Prostate gland (tissue), 2 donors: ENCODE measurements at regions not wholly inside any gene's neighbourhood (a gene's known extent, or its start where the extent isn't known, plus 50 kb on each side); places are given as distances from the start of the nearest gene placed in this dataset.
"Not testable (repeated sequence)": the region's sequence is repeated elsewhere in the genome, so short reads cannot be mapped to it uniquely, and the experiment has no call there.

ENCODE experiments used
- DNase-seq: peaks from one replicate; pipeline ENCODE4 v3.0.0-alpha.2; 2019; ENCODE audit warnings: low spot score
- H3K27ac ChIP-seq, 2 donors: fragments of 200-600 bp; sonication (generic); 2 replicates each; pipeline ENCODE4 v1.5.1; 2017 to 2019
- H3K27me3 ChIP-seq: fragments of 200-600 bp; sonication (generic); replicated peaks from 2 replicates; pipeline ENCODE4 v1.5.1; 2019; ENCODE audit not compliant: insufficient read depth
- H3K36me3 ChIP-seq, 2 donors: fragments of 200-600 bp; sonication (generic); 1 replicate in 1 of 2; 2 replicates in 1 of 2; pipeline versions ENCODE4 v1.5.1 to v1.8.1; 2017 to 2019
- H3K4me1 ChIP-seq: fragments of 200-600 bp; sonication (generic); replicated peaks from 2 replicates; pipeline ENCODE4 v1.5.1; 2019
- H3K4me3 ChIP-seq, 2 donors: fragments of 200-600 bp; sonication (generic); 2 replicates each; pipeline ENCODE4 v1.5.1; 2017 to 2019
- H3K9me3 ChIP-seq: fragments of 200-600 bp; sonication (generic); 2 replicates; pipeline ENCODE4 v1.5.1; 2017
- CTCF ChIP-seq, 4 experiments: fragments of 200-600 bp in 2 of 4; fragments of 450-650 bp in 2 of 4; sonication (generic) in 2 of 4; IDR thresholded peaks; 1 replicate in 3 of 4; 2 replicates in 1 of 4; pipeline ENCODE4 v1.5.1; 2016 to 2019; ENCODE audit warnings: antibody characterized with exemption in 4 of 4, mild to moderate bottlenecking in 2 of 4, moderate library complexity in 2 of 4
- POLR2A ChIP-seq: fragments of 450-650 bp; IDR thresholded peaks from one replicate; pipeline ENCODE4 v1.6.1; 2016; ENCODE audit warnings: antibody characterized with exemption, mild to moderate bottlenecking
- POLR2AphosphoS5 ChIP-seq: sonication (generic); formaldehyde crosslinking; IDR thresholded peaks from one replicate; pipeline ENCODE4 v1.6.1; 2017; ENCODE audit warnings: antibody characterized with exemption
- WGBS: methylation state at CpG from one replicate; pipeline ENCODE4 v1.1.5; 2018; 5-methylcytosine and 5-hydroxymethylcytosine counted together
- intact Hi-C: fragments of 100-400 bp; cut with DNase I; formaldehyde crosslinking; loops from one replicate; pipeline ENCODE4 v1.14.2; 2022

- Histone ChIP-seq H3K36me3 (no peaks in the 10 kb centered on the region), H3K9me3 (no peaks in the 10 kb centered on the region), H3K27me3 (no peaks in the 10 kb centered on the region), H3K27ac (no peak overlapping the region), H3K4me1 (no peaks in the 10 kb centered on the region), H3K4me3 (no peak overlapping the region)
- 80% methylated on average over 3 of the region's 3 CpGs for WGBS
- DNase-seq = no peak
- TF ChIP-seq POLR2AphosphoS5 (no peak), POLR2A (no peak), CTCF (IDR thresholded peaks at IDR 0.05) (no peak)
- intact Hi-C loops = no loop called here
Measured at GRCh38 chr7:45435131-45435530, 139.0 kb upstream of the ADCY1 start.

- Histone ChIP-seq H3K9me3 (no peaks in the 10 kb centered on the region), H3K4me3 (no peak overlapping the region), H3K36me3 (no peaks in the 10 kb centered on the region), H3K27ac (no peak overlapping the region), H3K27me3 (no peaks in the 10 kb centered on the region), H3K4me1 (no peaks in the 10 kb centered on the region)
- DNase-seq = no peak
- intact Hi-C loops = no loop called here
- TF ChIP-seq CTCF (IDR thresholded peaks at IDR 0.05) (no peak), POLR2A (no peak), POLR2AphosphoS5 (no peak)
- WGBS = 91% methylated on average over 1 of the region's 1 CpG
Measured at GRCh38 chr7:45435846-45436245, 138.3 kb upstream of the ADCY1 start.

- intact Hi-C loops, H3K36me3 ChIP-seq, DNase-seq, H3K27ac ChIP-seq, H3K4me3 ChIP-seq, H3K9me3 ChIP-seq, H3K27me3 ChIP-seq, H3K4me1 ChIP-seq: not testable (repeated sequence)
- 87% methylated on average over 1 of the region's 1 CpG for WGBS
Measured at GRCh38 chr7:45440776-45441175, 133.4 kb upstream of the ADCY1 start.

- 83% methylated on average over 1 of the region's 1 CpG for WGBS
- H3K27ac ChIP-seq = no peak overlapping the region
- intact Hi-C loops = no loop called here
Measured at GRCh38 chr7:45443263-45443662, 130.9 kb upstream of the ADCY1 start.

GRCh38 chr7:45446195-45446944 lies 127.8 kb upstream of the ADCY1 start:
- no peaks in the 10 kb centered on the region for H3K27me3 ChIP-seq
- no peaks in the 10 kb centered on the region for H3K4me1 ChIP-seq
- H3K9me3 ChIP-seq = no peaks in the 10 kb centered on the region
- no peak for DNase-seq
- H3K4me3 ChIP-seq = no peak overlapping the region
- no peaks in the 10 kb centered on the region for H3K36me3 ChIP-seq
- WGBS = 72% methylated on average over 2 of the region's 2 CpGs
- intact Hi-C loops = no loop called here
- no peak for TF ChIP-seq POLR2AphosphoS5
- TF ChIP-seq POLR2A = no peak
- no peak for TF ChIP-seq CTCF (IDR thresholded peaks at IDR 0.05)
- no peak overlapping the region for H3K27ac ChIP-seq

More at GRCh38 chr7:45443263-45443662, 130.9 kb upstream of the ADCY1 start:
- H3K27me3 ChIP-seq = no peaks in the 10 kb centered on the region
- DNase-seq = no peak
- no peaks in the 10 kb centered on the region for H3K36me3 ChIP-seq
- H3K4me3 ChIP-seq = no peak overlapping the region
- H3K4me1 ChIP-seq = no peaks in the 10 kb centered on the region
- no peaks in the 10 kb centered on the region for H3K9me3 ChIP-seq
- TF ChIP-seq POLR2A = no peak
- TF ChIP-seq CTCF (IDR thresholded peaks at IDR 0.05) = no peak
- no peak for TF ChIP-seq POLR2AphosphoS5
